Left ventricle myocardium inferior (tissue), 1 donor: ENCODE measurements at regions not wholly inside any gene's neighbourhood (a gene's known extent, or its start where the extent isn't known, plus 50 kb on each side); places are given as distances from the start of the nearest gene placed in this dataset.

Source experiments
- DNase-seq: peaks from one replicate; pipeline ENCODE4 v3.0.0-alpha.2; 2020
- H3K27ac ChIP-seq: fragments of 200-600 bp; replicated peaks from 2 replicates; pipeline ENCODE4 v1.8.0; 2021
- H3K27me3 ChIP-seq: fragments of 200-600 bp; 2 replicates; pipeline ENCODE4 v1.8.0; 2021; ENCODE audit warnings: low read depth
- H3K36me3 ChIP-seq: fragments of 200-600 bp; 2 replicates; pipeline ENCODE4 v1.8.0; 2021
- H3K4me1 ChIP-seq: fragments of 200-600 bp; 2 replicates; pipeline ENCODE4 v1.8.0; 2021
- H3K4me3 ChIP-seq: fragments of 200-600 bp; 2 replicates; pipeline ENCODE4 v1.8.0; 2021; ENCODE audit warnings: mild to moderate bottlenecking, moderate library complexity
- H3K9me3 ChIP-seq: fragments of 200-600 bp; replicated peaks from 2 replicates; pipeline ENCODE4 v1.8.0; 2021
- intact Hi-C: fragments of 100-400 bp; cut with micrococcal nuclease; formaldehyde crosslinking; loops from one replicate; pipeline ENCODE4 v1.11.0; 2022
- TF ChIP-seq, protein P1 (sequence below): fragments of 200-600 bp; IDR thresholded peaks from 2 replicates; pipeline ENCODE4 v1.8.0; 2021; ENCODE audit warnings: antibody characterized with exemption, mild to moderate bottlenecking, borderline replicate concordance
- donor health status: DM: no; HTN: yes; CAD: no; lungs with severe emphysema.

DNA sequence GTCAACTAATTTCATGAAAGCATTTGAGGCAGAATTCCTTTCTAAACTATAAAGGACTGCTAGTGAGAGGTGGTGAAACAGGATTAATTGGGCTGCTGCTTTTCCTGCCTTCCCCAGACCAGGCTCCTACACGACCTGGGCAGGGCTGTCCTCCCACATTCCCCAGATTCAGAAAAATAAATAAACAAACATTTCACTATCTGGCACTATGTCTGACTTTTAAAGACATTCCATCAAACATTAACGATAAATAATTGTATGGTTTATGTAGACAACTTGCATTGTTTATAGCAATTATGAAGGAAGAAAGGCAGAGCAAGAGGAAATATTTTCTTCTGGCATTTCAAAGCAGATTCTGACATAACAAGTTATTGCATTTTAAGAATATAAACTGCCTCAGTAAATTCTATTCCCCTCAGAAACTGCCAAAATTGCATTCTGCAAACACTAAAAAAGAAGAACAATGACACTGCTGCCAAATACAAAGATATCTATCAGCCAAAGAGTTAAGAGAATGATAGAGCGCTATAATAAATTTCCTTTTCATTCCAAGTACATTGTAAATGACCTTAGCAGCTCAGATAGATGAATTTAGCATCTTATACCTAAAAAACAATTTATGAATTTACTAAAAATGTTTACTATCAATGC is 214.7 kb upstream of the INTU start:
- no peaks in the 10 kb centered on the region for H3K27me3 ChIP-seq
- intact Hi-C loops: no loop called here
- H3K4me1 ChIP-seq: no peaks in the 10 kb centered on the region
- H3K4me3 ChIP-seq: no peak overlapping the region
- TF ChIP-seq, protein P1, sequence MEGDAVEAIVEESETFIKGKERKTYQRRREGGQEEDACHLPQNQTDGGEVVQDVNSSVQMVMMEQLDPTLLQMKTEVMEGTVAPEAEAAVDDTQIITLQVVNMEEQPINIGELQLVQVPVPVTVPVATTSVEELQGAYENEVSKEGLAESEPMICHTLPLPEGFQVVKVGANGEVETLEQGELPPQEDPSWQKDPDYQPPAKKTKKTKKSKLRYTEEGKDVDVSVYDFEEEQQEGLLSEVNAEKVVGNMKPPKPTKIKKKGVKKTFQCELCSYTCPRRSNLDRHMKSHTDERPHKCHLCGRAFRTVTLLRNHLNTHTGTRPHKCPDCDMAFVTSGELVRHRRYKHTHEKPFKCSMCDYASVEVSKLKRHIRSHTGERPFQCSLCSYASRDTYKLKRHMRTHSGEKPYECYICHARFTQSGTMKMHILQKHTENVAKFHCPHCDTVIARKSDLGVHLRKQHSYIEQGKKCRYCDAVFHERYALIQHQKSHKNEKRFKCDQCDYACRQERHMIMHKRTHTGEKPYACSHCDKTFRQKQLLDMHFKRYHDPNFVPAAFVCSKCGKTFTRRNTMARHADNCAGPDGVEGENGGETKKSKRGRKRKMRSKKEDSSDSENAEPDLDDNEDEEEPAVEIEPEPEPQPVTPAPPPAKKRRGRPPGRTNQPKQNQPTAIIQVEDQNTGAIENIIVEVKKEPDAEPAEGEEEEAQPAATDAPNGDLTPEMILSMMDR: no peak
- H3K27ac ChIP-seq: no peak overlapping the region
- DNase-seq: no peak
- H3K36me3 ChIP-seq: no peaks in the 10 kb centered on the region
- no peaks in the 10 kb centered on the region for H3K9me3 ChIP-seq

DNA sequence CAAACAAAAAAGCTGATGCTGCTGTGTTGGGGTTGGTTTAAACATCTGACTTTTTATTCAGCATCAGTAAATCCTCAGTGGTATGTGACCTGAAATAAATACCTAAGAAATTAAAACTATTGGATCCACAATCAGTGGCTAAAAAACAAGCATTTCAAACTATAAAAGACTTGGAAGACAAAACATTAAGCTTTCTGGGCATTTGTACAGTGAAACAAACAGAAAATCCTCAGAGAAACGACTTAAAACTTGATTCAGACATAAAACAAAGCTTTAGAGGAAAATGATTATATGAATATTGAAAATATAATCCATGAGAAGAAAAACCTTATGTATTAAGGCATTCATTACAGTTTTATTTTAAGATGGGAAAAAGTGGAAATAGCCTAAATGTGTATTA is 213.3 kb upstream of the INTU start:
- Histone ChIP-seq H3K4me3 (no peak overlapping the region), H3K9me3 (no peaks in the 10 kb centered on the region), H3K36me3 (no peaks in the 10 kb centered on the region), H3K27me3 (no peaks in the 10 kb centered on the region), H3K4me1 (no peaks in the 10 kb centered on the region), H3K27ac (no peak overlapping the region)
- TF ChIP-seq, protein P1: no peak
- DNase-seq: no peak
- intact Hi-C loops: no loop called here

DNA sequence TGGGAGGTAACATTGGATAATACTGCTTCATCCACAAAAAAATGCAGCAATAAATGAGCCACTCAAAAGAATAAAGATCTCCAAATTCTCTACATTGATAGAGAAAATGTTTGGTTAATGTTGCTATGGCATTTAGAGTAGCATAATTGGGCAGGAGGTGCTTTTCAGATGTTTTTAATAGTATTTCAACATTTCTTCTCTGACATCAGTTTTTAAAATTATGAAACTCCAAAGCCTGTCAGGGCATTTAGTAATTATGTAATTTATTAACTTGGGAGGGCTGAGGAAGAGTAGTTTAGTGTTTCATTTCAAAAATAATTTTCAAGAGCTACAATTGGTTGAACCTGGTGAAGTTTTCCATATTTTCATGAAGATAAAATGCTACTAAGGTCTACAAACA is 211.3 kb upstream of the INTU start:
- Histone ChIP-seq H3K27ac (no peak overlapping the region), H3K4me3 (no peak overlapping the region), H3K27me3 (no peaks in the 10 kb centered on the region), H3K36me3 (no peaks in the 10 kb centered on the region), H3K9me3 (no peaks in the 10 kb centered on the region), H3K4me1 (no peaks in the 10 kb centered on the region)
- DNase-seq: no peak
- TF ChIP-seq, protein P1: no peak
- intact Hi-C loops: no loop called here

DNA sequence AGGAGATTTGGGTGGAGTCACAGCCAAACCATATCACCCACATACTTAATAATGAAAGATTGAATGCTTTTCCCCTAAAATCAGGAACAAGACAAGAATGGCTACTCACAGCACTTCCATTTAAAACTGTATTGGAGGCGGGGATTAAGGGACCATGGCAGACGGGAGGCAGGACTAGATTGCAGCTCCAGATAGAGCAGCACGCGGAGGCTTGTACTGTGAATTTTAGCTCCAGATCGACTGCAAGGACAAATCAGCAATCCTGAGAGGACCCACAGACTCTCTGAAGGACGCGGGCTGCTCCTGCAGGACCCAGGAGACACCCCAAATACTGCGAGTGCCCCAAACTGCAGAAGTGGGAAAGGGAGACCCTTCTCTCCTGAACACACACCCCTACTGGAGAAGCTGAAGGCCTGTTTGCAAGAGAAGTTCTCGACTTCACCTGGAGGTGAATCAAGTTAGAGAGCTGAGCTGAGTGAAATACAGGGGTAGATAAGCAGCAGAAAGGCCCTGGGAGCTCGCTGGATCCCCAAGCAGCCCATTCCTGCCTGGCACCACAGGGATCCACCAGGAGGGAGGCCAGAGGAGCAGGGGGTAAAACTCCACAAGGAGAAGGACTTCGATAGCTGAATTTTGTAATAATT is 207.4 kb upstream of the INTU start:
- TF ChIP-seq, protein P1: no peak
- Histone ChIP-seq H3K27me3 (no peaks in the 10 kb centered on the region), H3K4me3 (no peak overlapping the region), H3K9me3 (peaks cover 3% of the 10 kb centered on the region), H3K4me1 (no peaks in the 10 kb centered on the region), H3K27ac (no peak overlapping the region), H3K36me3 (no peaks in the 10 kb centered on the region)
- no peak for DNase-seq
- intact Hi-C loops: no loop called here

DNA sequence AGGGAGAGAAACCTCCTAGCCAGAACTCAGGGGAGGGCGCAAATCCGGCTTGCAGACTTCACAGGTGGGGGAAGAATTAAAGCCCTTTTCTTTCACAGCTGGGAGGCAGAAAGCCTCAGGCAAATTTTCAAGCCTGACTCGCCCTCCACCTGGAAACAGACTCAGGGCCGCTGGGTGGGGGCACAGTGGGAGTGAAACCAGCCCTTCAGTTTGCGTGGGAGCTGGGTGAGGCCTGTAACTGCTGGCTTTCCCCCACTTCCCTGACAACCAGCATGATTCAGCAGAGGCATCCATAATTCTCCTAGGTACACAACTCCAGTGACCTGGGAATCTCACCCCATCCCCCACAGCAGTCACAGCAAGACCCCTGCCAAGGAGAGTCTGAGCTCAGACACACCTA is 206.9 kb upstream of the INTU start:
- Histone ChIP-seq H3K9me3 (peaks cover 3% of the 10 kb centered on the region), H3K27ac (no peak overlapping the region), H3K27me3 (no peaks in the 10 kb centered on the region), H3K36me3 (no peaks in the 10 kb centered on the region), H3K4me1 (no peaks in the 10 kb centered on the region), H3K4me3 (no peak overlapping the region)
- intact Hi-C loops: no loop called here
- no peak for DNase-seq
- TF ChIP-seq, protein P1: no peak
